ENCODE measurements at regions not wholly inside any gene's neighbourhood (a gene's known extent, or its start where the extent isn't known, plus 50 kb on each side); places are given as distances from the start of the nearest gene placed in this dataset.

DNA sequence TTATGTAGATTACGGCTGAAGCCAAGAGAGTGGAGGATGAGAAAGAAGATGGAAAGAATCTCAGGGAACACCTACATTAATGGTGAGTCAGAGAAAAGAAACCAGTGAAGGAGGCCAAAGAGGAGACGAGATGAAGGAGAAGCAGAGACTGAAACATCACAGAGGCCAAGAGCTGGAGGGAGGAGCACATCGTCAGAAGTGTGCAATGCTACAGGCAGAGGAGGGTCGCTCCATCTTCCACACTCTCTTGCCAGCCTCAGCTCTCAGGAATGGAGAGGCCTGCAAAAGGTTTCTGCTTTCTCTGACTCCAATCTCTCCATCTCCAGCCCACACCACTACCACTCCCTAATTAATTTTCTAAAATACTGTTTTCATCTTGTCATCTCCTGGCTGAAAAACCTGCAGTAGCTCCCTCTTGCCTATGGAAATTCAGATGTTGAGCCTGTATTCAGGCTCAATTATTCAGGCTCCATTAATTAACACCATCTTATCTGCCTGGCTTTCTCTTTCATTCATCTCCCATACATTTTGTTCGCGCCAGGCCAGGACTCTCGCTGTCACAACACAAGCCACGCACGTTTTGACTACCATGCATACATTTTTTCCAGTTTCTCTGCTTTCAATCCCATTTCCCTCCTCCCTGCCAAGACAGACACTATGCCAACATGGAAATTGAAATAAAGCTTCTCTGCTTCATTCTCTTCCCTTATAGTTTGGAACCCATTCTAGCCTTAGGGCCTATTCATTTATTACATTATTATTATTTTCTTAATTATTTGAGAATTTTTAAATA is 165.8 kb downstream of the INHBA start:
- no peak overlapping the region for H3K27ac ChIP-seq (ENCODE audit: low read depth in 2 of 2, low read length in 1 of 2)
- H3K4me3 ChIP-seq (ENCODE audit: low read depth in 2 of 2, low read length in 1 of 2): no peak overlapping the region
- ChIA-PET POLR2A (no interaction called here), CTCF (interaction anchor here (0.8 to 1.1 kb wide), 2 partner anchors 157 to 168 kb away, joined by 3 read pairs; no protein-coding TSS in a partner anchor)
- TF ChIP-seq TCF12 (IDR thresholded peaks at IDR 0.05): no peak
- TF ChIP-seq GATA2 (CRISPR knock-in tag; IDR thresholded peaks at IDR 0.05): peak; percentile 66
- DNase-seq: peak; percentile 9
- H3K27me3 ChIP-seq (ENCODE audit: insufficient read depth): no peaks in the 10 kb centered on the region
- no peak overlapping the region for H3K9ac ChIP-seq
- H3K79me2 ChIP-seq (ENCODE audit: insufficient read depth): no peaks in the 10 kb centered on the region
- H3K9me2 ChIP-seq: no peaks in the 10 kb centered on the region
- no peaks in the 10 kb centered on the region for H3K36me3 ChIP-seq (replicated peaks in 1 of 2; ENCODE audit: control insufficient read depth in 1 of 2, insufficient read depth in 2 of 2, low read length in 1 of 2)
- peaks cover 0 to 2% of the 10 kb centered on the region in 2 experiments; a peak in 1 of 4 replicates for H3K4me1 ChIP-seq (ENCODE audit: control insufficient read depth in 1 of 2, insufficient read depth in 2 of 2, low read depth in 1 of 2, low read length in 1 of 2)
- H3F3A ChIP-seq (replicated peaks; ENCODE audit: insufficient read depth): no peaks in the 10 kb centered on the region
- H3K4me2 ChIP-seq: no peak overlapping the region
- WGBS (ENCODE audit: low lambda C conversion rate): 71% methylated on average over 9 of the region's 9 CpGs
- 0 out of 2 replicates have a peak, but pooled peaks cover 4% of the 10 kb centered on the region for H3K9me3 ChIP-seq
- H2AFZ ChIP-seq (ENCODE audit: low read depth): no peak overlapping the region
- H4K20me1 ChIP-seq (ENCODE audit: insufficient read depth): no peaks in the 10 kb centered on the region

DNA sequence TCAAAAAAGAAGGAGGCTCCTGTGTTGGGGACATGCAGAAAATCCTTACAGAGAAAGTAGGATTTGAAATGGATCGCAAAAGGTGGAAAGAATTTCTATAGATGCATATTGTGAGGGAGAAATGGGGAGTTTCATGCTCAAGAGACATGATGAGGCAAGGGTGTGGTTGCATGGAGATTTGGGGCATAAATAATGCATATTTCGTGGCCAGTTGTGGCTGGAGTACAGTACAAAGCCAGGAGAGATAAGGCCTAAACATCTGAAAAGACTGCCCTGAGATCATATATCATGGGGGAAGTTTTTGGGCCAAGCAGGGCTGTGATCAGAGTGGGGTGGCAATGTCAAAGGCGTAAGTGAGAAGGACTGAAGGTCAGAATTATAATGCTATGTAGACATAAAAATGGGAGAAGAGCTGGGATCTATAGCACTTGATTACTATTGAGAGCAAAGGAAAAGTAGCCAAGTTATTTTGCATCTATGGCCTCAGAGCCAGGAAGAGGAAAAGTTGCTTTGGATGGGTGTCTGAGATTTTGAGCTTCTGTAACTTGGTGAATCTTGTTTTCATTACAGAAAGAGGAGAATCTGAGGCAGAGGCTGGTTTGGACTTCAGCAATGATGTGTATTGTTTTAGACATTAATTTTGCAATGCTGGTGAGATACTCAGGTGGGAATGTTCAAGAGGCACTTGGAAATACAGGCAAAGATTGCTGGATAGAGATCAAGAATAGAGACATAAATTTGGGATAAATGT is 166.6 kb downstream of the INHBA start:
- POLR2A ChIA-PET: no interaction called here
- Histone ChIP-seq H3K9me2 (no peaks in the 10 kb centered on the region), H3K27ac (ENCODE audit: low read depth in 2 of 2, low read length in 1 of 2) (no peak overlapping the region), H2AFZ (ENCODE audit: low read depth) (no peak overlapping the region), H3K4me1 (ENCODE audit: control insufficient read depth in 1 of 2, insufficient read depth in 2 of 2, low read depth in 1 of 2, low read length in 1 of 2) (peaks cover 0 to 2% of the 10 kb centered on the region in 2 experiments; a peak in 1 of 4 replicates), H3K9me3 (0 out of 2 replicates have a peak, but pooled peaks cover 4% of the 10 kb centered on the region), H3F3A (replicated peaks; ENCODE audit: insufficient read depth) (no peaks in the 10 kb centered on the region), H3K36me3 (replicated peaks in 1 of 2; ENCODE audit: control insufficient read depth in 1 of 2, insufficient read depth in 2 of 2, low read length in 1 of 2) (no peaks in the 10 kb centered on the region), H4K20me1 (ENCODE audit: insufficient read depth) (no peaks in the 10 kb centered on the region), H3K4me2 (no peak overlapping the region), H3K9ac (no peak overlapping the region), H3K4me3 (ENCODE audit: low read depth in 2 of 2, low read length in 1 of 2) (no peak overlapping the region), H3K79me2 (ENCODE audit: insufficient read depth) (no peaks in the 10 kb centered on the region), H3K27me3 (ENCODE audit: insufficient read depth) (no peaks in the 10 kb centered on the region)
- WGBS (ENCODE audit: low lambda C conversion rate): 48% methylated on average over 3 of the region's 3 CpGs
- no peak for DNase-seq
- CTCF ChIA-PET: interaction anchor here (1.1 kb wide), 1 partner anchor 158 kb away, joined by 3 read pairs; no protein-coding TSS in a partner anchor
- TF ChIP-seq FOXM1 (IDR thresholded peaks at IDR 0.05; ENCODE audit: low read depth): no peak
- no peak for TF ChIP-seq SMC3 (IDR thresholded peaks at IDR 0.05; ENCODE audit: low read depth, low read length)
- TF ChIP-seq, protein P1, sequence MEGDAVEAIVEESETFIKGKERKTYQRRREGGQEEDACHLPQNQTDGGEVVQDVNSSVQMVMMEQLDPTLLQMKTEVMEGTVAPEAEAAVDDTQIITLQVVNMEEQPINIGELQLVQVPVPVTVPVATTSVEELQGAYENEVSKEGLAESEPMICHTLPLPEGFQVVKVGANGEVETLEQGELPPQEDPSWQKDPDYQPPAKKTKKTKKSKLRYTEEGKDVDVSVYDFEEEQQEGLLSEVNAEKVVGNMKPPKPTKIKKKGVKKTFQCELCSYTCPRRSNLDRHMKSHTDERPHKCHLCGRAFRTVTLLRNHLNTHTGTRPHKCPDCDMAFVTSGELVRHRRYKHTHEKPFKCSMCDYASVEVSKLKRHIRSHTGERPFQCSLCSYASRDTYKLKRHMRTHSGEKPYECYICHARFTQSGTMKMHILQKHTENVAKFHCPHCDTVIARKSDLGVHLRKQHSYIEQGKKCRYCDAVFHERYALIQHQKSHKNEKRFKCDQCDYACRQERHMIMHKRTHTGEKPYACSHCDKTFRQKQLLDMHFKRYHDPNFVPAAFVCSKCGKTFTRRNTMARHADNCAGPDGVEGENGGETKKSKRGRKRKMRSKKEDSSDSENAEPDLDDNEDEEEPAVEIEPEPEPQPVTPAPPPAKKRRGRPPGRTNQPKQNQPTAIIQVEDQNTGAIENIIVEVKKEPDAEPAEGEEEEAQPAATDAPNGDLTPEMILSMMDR (IDR thresholded peaks at IDR 0.05): no peak
- no peak for TF ChIP-seq GATA2 (CRISPR knock-in tag; IDR thresholded peaks at IDR 0.05)
- TF ChIP-seq TCF12 (IDR thresholded peaks at IDR 0.05): no peak
- TF ChIP-seq, protein P2, sequence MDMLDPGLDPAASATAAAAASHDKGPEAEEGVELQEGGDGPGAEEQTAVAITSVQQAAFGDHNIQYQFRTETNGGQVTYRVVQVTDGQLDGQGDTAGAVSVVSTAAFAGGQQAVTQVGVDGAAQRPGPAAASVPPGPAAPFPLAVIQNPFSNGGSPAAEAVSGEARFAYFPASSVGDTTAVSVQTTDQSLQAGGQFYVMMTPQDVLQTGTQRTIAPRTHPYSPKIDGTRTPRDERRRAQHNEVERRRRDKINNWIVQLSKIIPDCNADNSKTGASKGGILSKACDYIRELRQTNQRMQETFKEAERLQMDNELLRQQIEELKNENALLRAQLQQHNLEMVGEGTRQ (IDR thresholded peaks at IDR 0.05; ENCODE audit: borderline replicate concordance, low read depth, low read length): no peak
- no peak for TF ChIP-seq SIN3A (IDR thresholded peaks at IDR 0.05; ENCODE audit: borderline replicate concordance, low read depth, low read length)
- no peak for TF ChIP-seq RFX5 (IDR thresholded peaks at IDR 0.05; ENCODE audit: low read length)

Data from SK-N-SH (cell line).